ENCODE measurements at regions not wholly inside any gene's neighbourhood (a gene's known extent, or its start where the extent isn't known, plus 50 kb on each side); places are given as distances from the start of the nearest gene placed in this dataset.

- WGBS (ENCODE audit: insufficient coverage) = 29% methylated on average over 3 of the region's 4 CpGs
- H3K27me3 ChIP-seq (ENCODE audit: control insufficient read depth in 2 of 2, insufficient read depth in 2 of 2, low read length in 2 of 2) = no peaks in the 10 kb centered on the region
- H3K4me2 ChIP-seq (replicated peaks; ENCODE audit: extremely low read depth, low read length, poor library complexity, severe bottlenecking) = no peak overlapping the region
- H3K36me3 ChIP-seq (replicated peaks in 1 of 2; ENCODE audit: control insufficient read depth in 1 of 2, insufficient read depth in 2 of 2, low read length in 2 of 2) = no peaks in the 10 kb centered on the region
- no peak overlapping the region for H3K9ac ChIP-seq (ENCODE audit: insufficient read depth, low read length, poor library complexity, severe bottlenecking)
- intact Hi-C loops (cut with micrococcal nuclease) = no loop called here
- H3K4me3 Mint-ChIP-seq = peak overlapping the region in 1 of 2 donors; percentile 13
- H3K36me3 Mint-ChIP-seq = no peaks in the 10 kb centered on the region
- H3K27me3 Mint-ChIP-seq (ENCODE audit: low read depth in 3 of 3) = no peaks in the 10 kb centered on the region
- no peak overlapping the region for H3K27ac ChIP-seq (ENCODE audit: low read depth in 1 of 2, low read length in 2 of 2)
- H2AFZ ChIP-seq (ENCODE audit: insufficient read depth, low read depth, low read length, poor library complexity, severe bottlenecking) = no peak overlapping the region
- peaks cover 0 to 10% of the 10 kb centered on the region in 2 donors for H3K9me3 ChIP-seq (replicated peaks in 1 of 2; ENCODE audit: control insufficient read depth in 1 of 2, insufficient read depth in 1 of 2, low read length in 2 of 2)
- H3K27ac Mint-ChIP-seq = no peak overlapping the region
- H4K20me1 ChIP-seq (ENCODE audit: insufficient read depth, low read length) = no peaks in the 10 kb centered on the region
- no peak for TF ChIP-seq CTCF (IDR thresholded peaks at IDR 0.05)
- no peak for DNase-seq
- no peaks in the 10 kb centered on the region for H3K4me1 ChIP-seq (ENCODE audit: control insufficient read depth in 1 of 2, insufficient read depth in 2 of 2, low read length in 2 of 2)
- no peak overlapping the region for H3K4me3 ChIP-seq (replicated peaks in 1 of 3; ENCODE audit: low read depth in 2 of 3, low read length in 3 of 3)
- no peaks in the 10 kb centered on the region for H3K79me2 ChIP-seq (ENCODE audit: insufficient read depth, low read length)
- peaks cover 0 to 9% (median 3%) of the 10 kb centered on the region in 7 donors for H3K9me3 Mint-ChIP-seq
- no peaks in the 10 kb centered on the region for H3K4me1 Mint-ChIP-seq
Observed at GRCh38 chr20:17097603-17098002, 129.2 kb upstream of the PCSK2 start.

GRCh38 chr20:17100506-17100905 lies 126.3 kb upstream of the PCSK2 start:
- DNase-seq = no peak
- Mint-ChIP-seq H3K36me3 (no peaks in the 10 kb centered on the region), H3K27ac (peak overlapping the region in 1 of 7 donors; percentile 28), H3K4me1 (no peaks in the 10 kb centered on the region), H3K4me3 (no peak overlapping the region), H3K9me3 (peaks cover 2 to 11% (median 6%) of the 10 kb centered on the region in 7 donors), H3K27me3 (ENCODE audit: low read depth in 3 of 3) (no peaks in the 10 kb centered on the region)
- WGBS (ENCODE audit: insufficient coverage) = no CpG with 5 or more reads among the region's 1 CpG
- no peak overlapping the region for H3K4me2 ChIP-seq (replicated peaks; ENCODE audit: extremely low read depth, low read length, poor library complexity, severe bottlenecking)
- intact Hi-C loops (cut with micrococcal nuclease) = no loop called here
- H3K79me2 ChIP-seq (ENCODE audit: insufficient read depth, low read length) = no peaks in the 10 kb centered on the region
- no peak overlapping the region for H3K27ac ChIP-seq (ENCODE audit: low read depth in 1 of 2, low read length in 2 of 2)
- no peaks in the 10 kb centered on the region for H4K20me1 ChIP-seq (ENCODE audit: insufficient read depth, low read length)
- H3K4me1 ChIP-seq (ENCODE audit: control insufficient read depth in 1 of 2, insufficient read depth in 2 of 2, low read length in 2 of 2) = no peaks in the 10 kb centered on the region
- H3K9me3 ChIP-seq (replicated peaks in 1 of 2; ENCODE audit: control insufficient read depth in 1 of 2, insufficient read depth in 1 of 2, low read length in 2 of 2) = peaks cover 0 to 10% of the 10 kb centered on the region in 2 donors
- TF ChIP-seq CTCF (IDR thresholded peaks at IDR 0.05) = no peak
- H3K4me3 ChIP-seq (replicated peaks in 1 of 3; ENCODE audit: low read depth in 2 of 3, low read length in 3 of 3) = no peak overlapping the region
- H3K27me3 ChIP-seq (ENCODE audit: control insufficient read depth in 2 of 2, insufficient read depth in 2 of 2, low read length in 2 of 2) = no peaks in the 10 kb centered on the region
- no peak overlapping the region for H2AFZ ChIP-seq (ENCODE audit: insufficient read depth, low read depth, low read length, poor library complexity, severe bottlenecking)
- H3K36me3 ChIP-seq (replicated peaks in 1 of 2; ENCODE audit: control insufficient read depth in 1 of 2, insufficient read depth in 2 of 2, low read length in 2 of 2) = no peaks in the 10 kb centered on the region
- H3K9ac ChIP-seq (ENCODE audit: insufficient read depth, low read length, poor library complexity, severe bottlenecking) = no peak overlapping the region

Data from CD14-positive monocyte (primary cell).